ENCODE measurements at regions not wholly inside any gene's neighbourhood (a gene's known extent, or its start where the extent isn't known, plus 50 kb on each side); places are given as distances from the start of the nearest gene placed in this dataset.

GRCh38 chr7:35558841-35559240 is 136.1 kb downstream of the HERPUD2 start:
- TF ChIP-seq FOXP2 (optimal IDR thresholded peaks at IDR 0.05; ENCODE audit: borderline replicate concordance, extremely low read depth, extremely low read length, insufficient read depth) (no peak), SIN3A (IDR thresholded peaks at IDR 0.05; ENCODE audit: borderline replicate concordance, insufficient read depth, low read length) (no peak), REST (IDR thresholded peaks at IDR 0.05; ENCODE audit: insufficient read depth in 1 of 2, low read depth in 2 of 2, low read length in 2 of 2) (no peak), POLR2AphosphoS5 (IDR thresholded peaks at IDR 0.05; ENCODE audit: low read depth, low read length) (no peak), TAF1 (IDR thresholded peaks at IDR 0.05; ENCODE audit: borderline replicate concordance, insufficient read depth, low read length) (no peak)

GRCh38 chr7:35556515-35557471 is 138.1 kb downstream of the HERPUD2 start:
- TF ChIP-seq REST (IDR thresholded peaks at IDR 0.05; ENCODE audit: insufficient read depth in 1 of 2, low read depth in 2 of 2, low read length in 2 of 2) (no peak), TAF1 (IDR thresholded peaks at IDR 0.05; ENCODE audit: borderline replicate concordance, insufficient read depth, low read length) (no peak), POLR2AphosphoS5 (IDR thresholded peaks at IDR 0.05; ENCODE audit: low read depth, low read length) (no peak), FOXP2 (optimal IDR thresholded peaks at IDR 0.05; ENCODE audit: borderline replicate concordance, extremely low read depth, extremely low read length, insufficient read depth) (no peak), SIN3A (IDR thresholded peaks at IDR 0.05; ENCODE audit: borderline replicate concordance, insufficient read depth, low read length) (no peak)

- no peak for TF ChIP-seq TAF1 (IDR thresholded peaks at IDR 0.05; ENCODE audit: borderline replicate concordance, insufficient read depth, low read length)
Observed at GRCh38 chr7:35555934-35556333, 139.0 kb downstream of the HERPUD2 start.

DNA sequence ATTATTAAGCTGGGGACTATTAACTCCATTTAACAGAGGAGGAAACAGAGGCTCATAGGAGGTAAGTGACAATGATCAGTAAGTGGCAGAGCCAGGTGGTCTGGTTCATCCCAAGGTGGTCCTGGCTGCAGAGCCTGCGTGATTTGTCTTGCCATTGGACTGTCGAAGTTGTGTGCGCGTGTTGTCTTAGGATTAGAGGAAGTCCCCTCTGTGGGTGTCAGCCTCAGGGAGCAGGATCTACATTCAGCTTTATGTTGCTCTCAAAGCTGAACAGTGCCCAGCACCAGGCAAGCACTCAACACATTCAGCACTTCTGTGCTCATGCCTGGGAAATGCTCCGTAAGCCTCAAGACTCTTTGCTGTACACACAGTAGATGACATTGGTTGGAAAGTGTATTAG is 139.5 kb downstream of the HERPUD2 start:
- no peak for TF ChIP-seq FOXP2 (optimal IDR thresholded peaks at IDR 0.05; ENCODE audit: borderline replicate concordance, extremely low read depth, extremely low read length, insufficient read depth)
- TF ChIP-seq REST (IDR thresholded peaks at IDR 0.05; ENCODE audit: insufficient read depth in 1 of 2, low read depth in 2 of 2, low read length in 2 of 2) = no peak

DNA sequence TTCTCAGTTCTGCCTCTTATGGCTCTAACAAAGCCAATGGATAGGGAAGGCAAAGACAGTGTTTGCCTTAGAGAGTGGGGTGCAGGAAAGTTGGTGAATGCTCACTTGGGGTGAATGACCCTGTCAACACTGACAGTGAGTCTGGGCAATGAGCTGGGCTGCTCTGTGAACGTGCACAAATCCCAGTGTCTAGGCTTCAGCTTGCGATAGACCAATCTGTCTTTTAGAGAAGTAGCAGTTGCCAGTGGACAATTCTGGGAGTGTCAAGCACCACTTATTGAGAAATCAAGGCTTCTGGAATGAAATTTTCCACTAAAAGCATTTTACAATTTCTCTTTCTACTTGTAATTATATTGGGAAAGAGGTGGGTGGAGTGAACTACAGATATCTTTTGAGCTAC is 141.4 kb downstream of the HERPUD2 start:
- no peak for TF ChIP-seq POLR2AphosphoS5 (IDR thresholded peaks at IDR 0.05; ENCODE audit: low read depth, low read length)
- TF ChIP-seq FOXP2 (optimal IDR thresholded peaks at IDR 0.05; ENCODE audit: borderline replicate concordance, extremely low read depth, extremely low read length, insufficient read depth) = no peak
- TF ChIP-seq TAF1 (IDR thresholded peaks at IDR 0.05; ENCODE audit: borderline replicate concordance, insufficient read depth, low read length) = no peak
- TF ChIP-seq REST (IDR thresholded peaks at IDR 0.05; ENCODE audit: insufficient read depth in 1 of 2, low read depth in 2 of 2, low read length in 2 of 2) = no peak
- no peak for TF ChIP-seq SIN3A (IDR thresholded peaks at IDR 0.05; ENCODE audit: borderline replicate concordance, insufficient read depth, low read length)
